ENCODE measurements at regions not wholly inside any gene's neighbourhood (a gene's known extent, or its start where the extent isn't known, plus 50 kb on each side); places are given as distances from the start of the nearest gene placed in this dataset.

GRCh38 chr2:36290306-36290856, 65.2 kb upstream of the CRIM1 start:
- no peak for TF ChIP-seq CTCF (conservative IDR thresholded peaks at IDR 0.05)
- no peak for TF ChIP-seq EZH2 (IDR thresholded peaks at IDR 0.05; ENCODE audit: low read depth)

All from PC-9 (cell line).